Stimulated activated CD4-positive, alpha-beta T cell treated with anti-CD3 and anti-CD28 coated beads, Interleukin-12 subunit alpha, Interleukin-12 subunit beta, amount 100 ng/mL, for 48 hours (primary cell): ENCODE measurements at regions not wholly inside any gene's neighbourhood (a gene's known extent, or its start where the extent isn't known, plus 50 kb on each side); places are given as distances from the start of the nearest gene placed in this dataset.

Experiments used
- DNase-seq, 3 donors: peaks; one replicate each; pipeline ENCODE4 v3.0.0-alpha.2; 2020; ENCODE audit warnings: low read depth in 2 of 3, low spot score in 1 of 3

- DNase-seq = no peak
Measured at GRCh38 chr2:105455488-105456003, 56.7 kb upstream of the FHL2 start.

DNA sequence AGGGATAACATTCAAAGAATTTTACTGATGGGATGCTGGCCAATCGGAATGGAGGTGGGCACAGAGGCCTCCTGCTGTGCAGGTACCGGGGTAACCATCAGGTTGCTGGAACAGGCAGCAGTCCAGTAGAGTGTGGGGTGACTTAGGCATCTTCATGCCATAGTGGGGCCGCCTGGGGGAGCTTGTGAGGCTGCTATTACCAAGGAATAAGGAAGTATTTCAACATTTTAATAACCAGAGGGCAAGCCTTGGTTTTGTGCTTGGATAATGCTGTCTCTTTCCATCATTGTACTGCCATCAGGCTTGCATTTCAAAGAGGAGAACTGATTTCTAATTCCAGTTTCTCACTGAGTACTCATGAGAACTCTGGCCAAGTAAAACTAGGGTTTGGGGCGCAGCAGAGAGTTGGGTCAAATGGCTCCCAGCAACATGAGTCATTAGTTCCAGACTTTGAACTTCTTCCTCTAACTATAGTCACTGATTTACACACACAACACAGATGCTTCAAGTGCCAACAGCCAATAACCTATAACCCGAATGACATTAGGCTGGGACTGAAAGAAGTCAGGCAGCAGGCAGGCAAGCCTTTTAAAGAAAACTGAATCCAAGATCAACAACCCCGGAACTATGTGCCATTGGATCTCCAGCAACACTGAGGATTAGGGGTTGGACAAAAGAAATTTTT, 56.1 kb upstream of the FHL2 start:
- no peak for DNase-seq

DNA sequence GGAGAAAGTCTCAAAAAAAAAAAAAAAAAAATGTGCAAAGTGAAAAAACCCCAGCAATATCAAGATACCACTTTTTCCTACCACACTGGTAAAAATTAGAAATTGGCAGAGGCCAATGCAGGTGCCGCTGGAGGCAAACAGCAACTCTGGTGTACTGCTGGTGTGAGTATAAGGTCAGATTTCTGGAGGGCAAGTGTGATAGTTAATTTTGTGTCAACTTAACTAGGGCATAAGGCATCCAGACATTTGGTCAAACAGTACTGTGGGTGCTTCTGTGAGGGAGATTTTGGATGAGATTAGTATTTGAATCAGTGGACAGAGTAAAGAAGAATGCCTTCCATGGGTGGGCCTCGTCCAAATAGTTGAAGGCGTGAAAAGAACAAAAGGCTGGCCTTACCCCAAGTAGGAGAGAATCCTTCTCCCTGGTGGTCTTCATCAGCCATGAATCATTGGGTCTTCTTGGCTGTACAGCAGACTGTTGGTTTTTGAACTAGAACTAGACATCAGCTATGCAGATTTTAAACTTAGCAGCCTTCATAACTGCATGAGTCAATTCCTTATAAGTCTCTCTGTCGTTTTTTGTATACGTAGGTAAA, 52.8 kb upstream of the FHL2 start:
- DNase-seq = no peak

DNA sequence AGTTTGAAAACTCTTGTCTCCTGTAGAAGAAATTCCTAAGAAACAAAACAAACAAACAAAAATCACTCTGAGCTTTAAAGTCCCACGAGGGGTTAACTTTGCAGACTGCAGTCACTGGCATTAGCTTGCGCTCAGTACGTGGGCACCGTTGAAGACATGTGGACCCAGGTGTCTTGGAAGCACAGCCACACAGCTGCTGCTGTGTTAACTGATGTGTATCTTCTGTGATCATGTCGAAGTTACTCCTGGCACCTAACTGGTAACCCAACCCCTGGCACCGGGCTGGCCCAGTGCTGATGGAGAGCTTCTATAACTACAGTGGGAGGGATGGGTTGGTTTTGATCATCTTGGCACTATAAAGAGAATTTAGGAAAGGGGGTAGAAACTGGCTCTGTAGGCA, 51.6 kb upstream of the FHL2 start:
- no peak for DNase-seq

GRCh38 chr2:105449076-105449475, 50.2 kb upstream of the FHL2 start:
- DNase-seq = no peak
